DMS114 treated with DMSO at 0.1 percent for 48 hours (cell line): ENCODE measurements at regions not wholly inside any gene's neighbourhood (a gene's known extent, or its start where the extent isn't known, plus 50 kb on each side); places are given as distances from the start of the nearest gene placed in this dataset.
"Not testable (repeated sequence)": the region's sequence is repeated elsewhere in the genome, so short reads cannot be mapped to it uniquely, and the experiment has no call there.

ENCODE experiments used
- DNase-seq: peaks from one replicate; lab custom pipeline; 2025; ENCODE audit not compliant: unreplicated experiment; lab: John Stamatoyannopoulos, UW

DNA sequence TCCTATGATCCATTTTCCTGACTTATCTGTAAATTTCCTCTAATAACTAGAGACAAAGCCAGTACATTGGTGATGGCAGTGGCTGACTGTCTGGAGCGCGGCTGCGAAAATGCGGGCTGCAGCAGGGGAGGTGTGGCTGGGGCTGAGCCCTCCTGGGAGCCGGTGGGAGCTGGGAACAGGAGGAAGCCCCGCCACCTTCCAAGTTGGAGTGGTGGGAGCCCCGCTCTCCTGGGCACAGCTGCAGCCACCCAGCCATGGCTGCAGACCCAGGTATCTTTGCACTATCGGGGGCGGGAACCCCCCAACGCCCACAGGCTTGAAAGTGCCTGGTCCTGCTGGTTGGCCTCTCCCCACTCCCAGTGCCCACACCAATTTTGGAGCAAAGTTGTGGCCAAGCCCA is 633.0 kb upstream of the TMEFF2 start:
- no peak for DNase-seq

DNA sequence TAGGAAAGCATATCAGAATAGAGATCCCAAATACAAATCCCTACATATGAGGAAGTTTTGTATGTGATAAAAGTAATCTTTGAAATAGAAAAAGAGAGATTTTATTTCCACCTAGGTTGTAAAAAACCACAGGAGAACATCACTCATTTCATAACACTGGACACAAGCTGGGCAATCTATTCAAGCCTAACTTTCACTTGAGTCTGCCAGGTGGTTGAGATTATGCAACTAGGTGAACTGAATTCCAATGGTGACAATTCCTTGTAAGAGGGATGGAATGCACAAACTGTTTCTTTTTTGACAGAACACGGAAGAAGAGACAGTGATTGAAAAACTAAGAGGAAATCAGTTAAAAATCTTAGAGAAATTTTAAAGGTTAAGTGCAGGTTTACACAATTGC is 619.6 kb upstream of the TMEFF2 start:
- DNase-seq = no peak

DNA sequence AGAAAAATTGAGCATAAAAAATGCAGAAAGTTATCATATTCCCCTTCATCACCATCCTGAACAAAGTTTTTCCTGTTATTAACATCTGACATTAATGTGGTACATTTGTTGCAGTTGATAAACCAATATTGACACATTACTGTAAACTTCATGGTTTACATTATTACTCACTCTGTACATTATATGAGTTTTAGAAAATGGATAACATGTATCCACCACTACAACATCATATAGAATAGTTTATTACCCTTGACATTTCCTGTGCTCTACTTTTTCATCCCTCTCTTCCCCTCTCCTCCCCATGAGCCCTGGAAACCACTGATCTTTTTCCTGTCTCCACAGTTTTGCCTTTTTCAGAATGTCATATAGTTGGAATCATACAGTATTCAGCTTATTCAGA is 618.6 kb upstream of the TMEFF2 start:
- DNase-seq = no peak

DNA sequence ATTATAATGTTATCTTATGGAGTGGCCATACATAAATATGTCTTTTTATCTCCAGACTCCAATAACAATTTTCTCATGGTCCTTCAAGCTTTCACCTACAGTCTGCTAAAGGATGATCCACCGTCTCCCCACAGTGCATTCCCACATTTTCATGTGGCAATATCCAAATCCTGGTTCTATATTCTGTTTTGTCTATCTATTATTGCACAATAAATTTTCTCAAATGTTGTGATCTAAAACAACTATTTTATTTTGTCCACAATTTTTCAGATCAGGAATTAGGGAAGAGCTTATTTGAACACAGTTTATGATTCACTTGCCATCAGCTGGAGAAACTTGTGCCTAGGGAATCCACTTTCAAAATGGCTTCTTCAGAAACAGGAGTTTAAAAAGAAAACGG is 614.4 kb upstream of the TMEFF2 start:
- DNase-seq = no peak

DNA sequence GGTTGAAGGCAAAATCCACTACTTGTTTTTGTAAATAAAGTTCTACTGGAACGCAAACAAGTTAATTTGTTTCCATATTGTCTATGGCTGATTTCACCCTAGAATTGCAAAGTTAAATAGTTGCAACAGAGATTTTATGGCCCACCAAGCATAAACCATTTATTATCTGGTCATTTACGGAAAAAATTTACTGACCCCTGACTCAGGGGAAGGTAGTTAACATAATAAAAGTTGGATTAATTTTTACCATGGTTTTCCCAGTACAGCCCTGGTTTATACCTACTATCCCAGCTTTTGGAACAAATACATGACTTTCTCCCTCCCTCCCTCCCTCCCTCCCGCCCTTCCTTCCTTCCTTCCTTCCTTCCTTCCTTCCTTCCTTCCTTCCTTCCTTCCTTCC is 588.9 kb upstream of the TMEFF2 start:
- no peak for DNase-seq

DNA sequence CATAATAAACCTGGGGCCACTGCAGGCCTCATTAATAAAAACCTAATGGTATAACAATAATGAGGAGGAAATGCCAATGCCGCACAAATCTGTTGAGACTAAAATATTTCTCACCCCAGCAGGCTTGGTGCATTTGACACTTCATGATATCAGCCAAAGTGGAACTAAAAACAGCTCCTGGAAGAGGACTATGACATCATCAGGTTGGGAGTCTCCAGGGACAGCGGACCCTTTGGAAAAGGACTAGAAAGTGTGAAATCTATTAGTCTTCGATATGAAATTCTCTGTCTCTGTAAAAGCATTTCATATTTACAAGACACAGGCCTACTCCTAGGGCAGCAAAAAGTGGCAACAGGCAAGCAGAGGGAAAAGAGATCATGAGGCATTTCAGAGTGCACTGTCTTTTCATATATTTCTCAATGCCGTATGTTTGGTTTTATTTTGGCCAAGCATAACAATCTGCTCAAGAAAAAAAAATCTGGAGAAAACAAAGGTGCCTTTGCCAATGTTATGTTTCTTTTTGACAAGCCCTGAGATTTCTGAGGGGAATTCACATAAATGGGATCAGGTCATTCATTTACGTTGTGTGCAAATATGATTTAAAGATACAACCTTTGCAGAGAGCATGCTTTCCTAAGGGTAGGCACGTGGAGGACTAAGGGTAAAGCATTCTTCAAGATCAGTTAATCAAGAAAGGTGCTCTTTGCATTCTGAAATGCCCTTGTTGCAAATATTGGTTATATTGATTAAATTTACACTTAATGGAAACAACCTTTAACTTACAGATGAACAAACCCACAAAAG is 580.9 kb upstream of the TMEFF2 start:
- no peak for DNase-seq

DNA sequence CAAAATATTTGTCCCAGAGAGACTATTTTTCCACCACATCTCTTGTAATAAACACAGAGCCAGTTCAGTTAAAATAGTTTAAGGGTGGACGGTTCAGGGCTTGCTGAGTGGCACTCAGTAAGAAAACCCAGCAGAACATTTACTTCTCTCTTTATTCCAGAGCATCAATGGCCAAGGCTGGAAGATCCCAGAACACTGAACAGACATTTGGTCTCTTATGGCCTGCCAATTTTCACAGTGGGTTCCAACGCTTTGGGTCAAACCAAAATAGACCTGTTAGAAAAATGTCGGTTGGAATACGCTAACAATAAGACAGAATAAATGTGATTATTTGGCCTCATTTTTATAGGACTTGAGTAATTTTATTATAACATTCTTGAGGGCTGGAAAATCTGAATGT is 580.3 kb upstream of the TMEFF2 start:
- DNase-seq = no peak

DNA sequence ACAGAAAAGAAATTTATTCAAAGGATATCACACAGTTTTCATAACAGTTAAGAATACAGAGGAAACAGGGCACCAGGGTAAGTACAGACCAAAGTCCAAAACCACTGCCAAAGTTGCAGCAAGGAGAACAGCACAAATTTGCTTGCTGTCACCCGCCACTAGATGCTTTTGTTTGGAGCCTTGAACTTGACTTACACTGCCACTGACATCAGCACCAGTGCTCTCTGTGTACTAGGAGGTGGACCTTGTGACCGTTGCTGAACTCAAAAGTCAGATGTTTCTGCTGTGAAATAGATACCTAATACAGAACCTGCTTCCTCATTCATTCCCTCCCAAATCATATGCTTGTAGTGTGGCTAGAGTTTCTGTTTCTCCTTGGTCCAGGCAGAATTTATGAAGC is 578.3 kb upstream of the TMEFF2 start:
- DNase-seq = no peak

DNA sequence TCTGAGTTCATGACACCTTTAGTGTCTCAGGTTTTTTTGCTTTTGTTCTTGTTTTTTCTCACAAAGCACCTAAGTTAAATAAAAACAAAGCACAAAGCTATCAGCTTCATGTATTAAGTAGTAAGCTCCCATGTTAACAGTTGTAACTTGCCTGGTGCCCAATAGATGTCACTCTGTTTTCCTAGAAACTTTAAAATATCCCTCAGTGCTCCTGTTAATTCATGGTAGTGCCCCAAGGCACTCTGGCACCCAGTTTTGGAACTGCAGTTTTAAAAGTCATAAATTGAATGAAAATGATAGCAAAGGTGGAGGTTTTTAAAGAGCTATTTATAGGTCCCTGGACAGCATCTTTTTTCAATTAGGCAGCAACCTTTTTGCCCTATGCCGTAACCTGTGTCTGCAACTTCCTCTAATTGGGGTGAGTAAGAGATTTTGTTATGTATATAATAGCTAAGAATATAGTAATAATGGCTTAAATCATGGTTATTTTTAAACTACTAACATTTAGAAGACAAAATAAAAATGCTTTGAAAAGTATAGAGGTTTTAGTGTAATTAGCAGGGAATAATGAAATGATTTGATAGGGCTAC is 555.0 kb upstream of the TMEFF2 start:
- no peak for DNase-seq

DNA sequence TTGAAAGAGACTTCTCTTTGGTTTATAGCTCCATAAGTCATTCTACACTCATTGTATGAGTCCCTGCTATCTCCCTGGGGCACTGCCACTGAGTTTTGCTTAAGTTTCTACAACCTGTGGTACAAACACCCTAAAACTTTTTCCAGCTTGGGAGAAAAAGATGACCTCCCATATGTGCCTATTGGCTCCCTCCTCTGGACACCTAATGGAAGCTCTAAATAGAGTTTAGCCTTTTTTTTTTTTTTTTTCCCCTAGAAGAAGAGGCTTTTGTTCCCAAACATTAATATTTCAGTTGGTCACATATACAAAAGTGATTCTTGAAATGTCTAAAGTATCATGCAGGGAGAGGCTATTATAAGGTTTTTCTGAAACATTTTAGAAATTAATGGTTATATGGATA is 547.2 kb upstream of the TMEFF2 start:
- no peak for DNase-seq

DNA sequence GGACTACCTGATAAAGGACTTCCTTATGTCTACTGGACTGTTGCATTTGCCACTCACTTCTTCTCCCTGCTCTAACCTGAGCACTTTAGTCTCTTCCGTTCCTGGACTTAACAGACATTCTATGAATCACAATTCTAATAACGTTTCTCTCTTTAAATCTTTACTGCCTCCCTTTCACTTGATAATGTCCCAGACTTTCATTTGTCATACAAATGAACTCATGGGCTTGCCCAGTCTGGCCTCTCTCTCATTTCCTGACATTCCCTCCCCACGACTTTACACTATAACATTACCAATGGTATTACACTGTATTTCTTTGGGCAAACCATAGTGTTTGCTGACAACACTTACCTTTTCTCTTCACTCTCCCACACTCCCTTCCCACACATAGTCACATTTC is 540.7 kb upstream of the TMEFF2 start:
- no peak for DNase-seq

DNA sequence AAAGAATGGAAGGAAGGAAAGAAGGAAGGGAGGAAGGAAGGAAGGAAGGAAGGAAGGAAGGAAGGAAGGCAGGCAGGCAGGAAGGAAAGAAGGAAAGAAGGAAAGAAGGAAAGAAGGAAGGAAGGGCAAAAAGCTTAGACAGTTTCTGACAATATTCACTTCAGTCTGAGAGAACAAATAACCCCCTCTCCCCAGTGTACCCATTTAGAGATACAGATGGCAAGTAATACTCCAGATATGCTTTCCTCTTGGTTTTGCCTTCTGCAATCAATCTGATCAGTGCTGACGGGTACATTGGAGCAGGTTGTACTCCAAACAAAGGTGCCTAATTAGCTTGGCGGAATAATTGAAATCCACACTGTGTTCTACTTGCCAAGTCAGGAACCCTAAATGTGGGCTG is 534.6 kb upstream of the TMEFF2 start:
- DNase-seq = no peak

DNA sequence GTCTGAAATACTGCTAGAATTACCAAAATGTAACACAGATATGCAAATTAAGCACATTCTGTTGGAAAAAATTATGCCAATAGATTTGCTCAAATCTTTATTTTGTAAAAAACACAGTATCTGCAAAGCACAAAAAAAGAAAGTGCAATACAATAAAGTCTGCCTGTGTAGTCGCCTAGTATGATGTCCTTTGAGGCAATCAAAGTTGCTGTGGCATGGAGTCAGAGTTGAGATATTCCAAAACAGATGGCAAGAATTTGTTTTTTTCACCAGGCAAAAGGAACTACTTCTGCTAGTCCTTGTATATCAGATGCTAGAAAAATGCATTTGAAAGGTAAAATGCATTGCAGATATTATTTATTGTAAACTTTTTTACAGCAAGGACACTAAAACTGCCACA is 531.3 kb upstream of the TMEFF2 start:
- no peak for DNase-seq

DNA sequence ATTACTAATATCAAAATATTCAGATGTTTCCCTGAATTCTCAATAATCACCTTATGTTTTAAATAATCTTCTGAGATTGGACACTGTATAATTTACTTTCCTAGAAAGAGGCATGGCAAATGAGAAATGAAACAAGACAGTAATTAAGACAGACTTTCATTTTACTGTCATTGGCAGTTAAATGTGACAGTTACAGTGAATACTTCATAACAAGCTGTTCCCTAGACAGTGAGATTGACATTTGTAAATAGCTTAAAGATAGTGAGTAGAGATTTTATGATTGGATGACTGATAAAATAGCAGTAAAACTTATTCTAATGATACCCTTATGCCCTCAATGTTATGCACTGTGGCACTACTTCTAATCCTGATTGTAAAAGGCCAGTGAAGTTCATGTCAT is 524.9 kb upstream of the TMEFF2 start:
- DNase-seq = no peak

DNA sequence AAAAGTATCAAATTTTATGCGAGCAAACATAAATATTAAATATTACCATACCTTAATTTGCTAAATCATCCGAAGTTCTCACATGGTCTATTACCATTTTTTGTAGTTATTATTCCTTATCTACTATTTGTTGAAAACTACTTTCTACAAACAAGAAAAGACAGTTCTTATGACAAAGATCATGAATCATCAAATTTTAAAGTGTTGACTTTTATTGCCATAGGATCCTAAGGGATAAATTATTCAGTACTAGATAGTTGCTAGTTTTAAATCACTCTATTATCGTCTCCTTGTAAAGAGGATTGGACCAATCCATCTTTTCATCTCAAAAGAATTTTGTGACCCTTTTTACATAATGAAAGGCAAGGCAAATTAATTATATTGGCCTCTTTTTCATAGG is 523.6 kb upstream of the TMEFF2 start:
- DNase-seq = no peak

DNA sequence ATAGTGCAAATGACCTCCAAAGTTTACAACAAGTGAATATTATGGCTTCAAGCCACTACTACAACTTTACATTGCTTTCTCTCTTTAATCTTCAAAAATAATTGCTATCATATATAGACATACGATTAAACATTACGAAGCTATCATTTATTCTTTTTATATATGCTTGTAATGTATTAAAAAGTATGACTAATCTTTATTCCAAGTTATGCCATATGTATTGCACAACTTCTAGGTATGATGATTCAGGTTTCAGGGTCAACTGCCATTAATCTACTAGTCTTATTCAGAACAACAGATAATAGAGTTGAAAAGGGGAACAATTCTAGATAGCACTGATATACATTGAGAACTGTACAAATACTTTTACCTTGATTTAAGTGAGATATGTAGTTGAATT is 506.2 kb upstream of the TMEFF2 start:
- no peak for DNase-seq

DNA sequence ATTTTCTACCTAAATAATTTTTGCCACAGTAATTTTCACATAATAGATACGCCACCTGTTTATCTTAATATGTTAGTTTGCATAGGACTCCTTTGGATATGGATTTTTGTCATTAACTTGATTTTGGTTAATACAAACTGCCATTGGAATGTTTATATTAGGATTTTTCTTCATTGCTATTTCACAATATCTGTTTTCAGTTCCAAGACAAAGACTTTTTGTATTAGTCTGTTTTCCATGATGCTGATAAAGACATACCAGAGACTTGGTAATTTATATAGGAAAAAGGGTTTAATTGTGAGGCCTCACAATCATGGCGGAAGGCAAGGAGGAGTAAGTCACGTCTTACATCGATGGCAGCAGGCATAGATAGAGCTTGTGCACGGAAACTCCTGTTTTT is 503.1 kb upstream of the TMEFF2 start:
- no peak for DNase-seq

DNA sequence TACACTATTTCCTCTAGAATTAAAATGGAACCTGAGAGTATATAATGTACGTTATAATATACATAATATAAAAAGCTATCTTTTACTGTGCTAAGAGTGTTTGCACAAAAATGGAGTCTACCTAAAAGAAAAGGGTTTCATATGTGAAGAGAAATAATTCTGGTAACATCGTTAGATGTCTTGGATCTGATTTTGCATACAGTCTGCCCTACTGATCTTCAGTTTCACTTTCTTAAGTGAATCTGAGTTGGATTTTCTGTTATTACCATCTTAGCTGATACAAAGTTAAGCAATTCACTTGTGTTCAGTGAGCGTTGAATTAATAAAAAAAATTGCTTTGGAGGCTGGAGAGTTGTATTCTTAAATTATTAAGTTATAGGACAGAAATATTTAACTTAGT is 502.1 kb upstream of the TMEFF2 start:
- no peak for DNase-seq

DNA sequence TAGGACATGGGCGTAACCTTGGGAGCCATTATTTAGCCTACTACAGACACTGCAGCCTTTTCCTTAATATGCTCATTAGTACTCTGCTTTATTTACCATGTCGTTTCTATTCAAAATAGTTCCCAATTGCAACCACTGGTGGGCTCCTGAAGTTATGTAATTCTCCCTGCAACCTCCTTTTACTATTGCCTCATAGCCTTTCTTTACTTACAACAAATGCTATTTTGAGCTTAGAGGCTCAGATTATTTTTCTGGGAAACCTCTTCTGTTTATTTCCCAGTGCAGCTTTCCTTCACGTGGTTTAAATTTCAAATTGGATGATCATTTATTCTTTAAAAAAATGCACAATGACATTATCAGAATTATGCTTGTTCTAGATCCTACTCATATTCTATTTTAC is 492.3 kb upstream of the TMEFF2 start:
- DNase-seq = no peak

DNA sequence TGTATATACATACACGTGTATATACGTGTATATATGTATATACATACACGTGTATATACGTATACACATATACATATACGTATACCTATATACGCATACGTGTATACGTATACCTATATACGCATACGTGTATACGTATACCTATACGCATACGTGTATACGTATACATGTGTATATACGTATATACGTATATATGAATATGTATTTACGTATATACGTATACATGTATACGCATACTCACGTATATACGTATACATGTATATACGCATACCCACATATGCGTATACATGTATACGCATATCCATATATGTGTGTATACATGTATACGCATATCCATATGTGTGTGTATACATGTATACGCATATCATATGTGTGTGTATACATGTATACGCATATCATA is 487.8 kb upstream of the TMEFF2 start:
- not testable (repeated sequence) for DNase-seq

DNA sequence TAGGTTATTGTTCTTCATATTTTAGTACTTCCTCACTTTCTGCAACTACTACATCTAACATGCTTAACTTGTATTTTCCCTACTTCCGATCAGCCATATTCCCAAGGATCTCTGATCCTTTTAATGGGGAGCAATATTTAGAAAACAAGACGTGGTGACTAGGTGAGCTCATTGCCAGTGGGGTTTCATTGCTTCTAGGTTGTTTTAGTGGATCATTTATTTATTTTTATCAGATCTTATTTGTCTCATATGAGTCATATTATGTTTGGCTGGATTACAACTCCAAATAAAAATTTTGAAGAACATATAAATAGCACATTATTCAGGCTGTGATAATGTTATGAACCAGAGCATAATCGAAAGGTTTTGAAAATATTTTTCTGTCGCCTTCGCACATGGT is 480.9 kb upstream of the TMEFF2 start:
- DNase-seq = no peak

DNA sequence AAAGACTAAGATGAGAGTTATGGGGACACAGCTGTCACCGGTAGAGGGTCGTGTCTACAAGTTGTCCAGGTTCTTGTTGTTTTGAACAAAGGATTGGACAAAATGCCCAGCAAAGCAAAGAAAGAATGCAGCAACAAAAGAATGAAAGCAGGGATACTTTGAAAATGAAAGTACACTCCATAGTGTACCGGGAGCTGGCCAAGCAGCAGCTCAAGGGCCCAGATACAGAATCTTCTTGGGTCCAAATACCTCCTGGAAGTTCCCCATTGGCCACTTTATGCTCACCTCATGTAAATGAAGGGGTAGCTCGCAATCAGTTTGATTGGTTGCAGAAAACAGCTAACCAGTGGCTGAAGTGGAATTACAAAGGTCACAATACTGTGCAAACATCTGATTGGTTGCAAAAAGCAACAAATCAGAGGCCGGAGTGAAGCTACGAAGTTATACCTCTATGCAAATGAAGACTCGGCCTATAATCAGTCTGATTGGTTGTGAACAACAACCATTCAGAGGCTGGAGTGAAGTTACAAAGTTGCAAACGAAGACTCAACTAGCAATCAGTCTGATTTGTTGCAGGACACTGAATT is 474.9 kb upstream of the TMEFF2 start:
- no peak for DNase-seq

DNA sequence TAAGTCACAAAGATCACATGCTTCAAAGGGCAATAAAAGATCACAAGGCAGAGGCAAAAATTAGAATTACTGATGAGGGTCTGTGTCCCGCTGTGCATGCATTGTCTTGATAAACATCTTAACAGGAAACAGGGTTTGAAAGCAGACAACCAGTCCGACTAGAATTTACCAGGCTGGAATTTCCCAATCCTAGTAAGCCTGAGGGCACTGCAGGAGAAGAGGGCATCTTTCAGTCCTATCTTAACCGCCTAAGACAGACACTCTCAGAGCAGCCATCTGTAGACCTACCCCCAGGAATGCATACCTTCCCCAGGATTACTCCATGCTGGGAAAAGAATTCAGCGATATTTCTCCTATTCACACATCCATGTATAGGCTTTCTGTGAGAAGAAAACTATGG is 465.8 kb upstream of the TMEFF2 start:
- not testable (repeated sequence) for DNase-seq
